ENCODE measurements at regions not wholly inside any gene's neighbourhood (a gene's known extent, or its start where the extent isn't known, plus 50 kb on each side); places are given as distances from the start of the nearest gene placed in this dataset.

- Histone ChIP-seq H3K9ac (ENCODE audit: extremely low read depth, insufficient read length, low read length) (no peak overlapping the region), H4K20me1 (ENCODE audit: control insufficient read depth, insufficient read depth, insufficient read length) (no peaks in the 10 kb centered on the region), H3K27me3 (ENCODE audit: insufficient read depth, low read length) (no peaks in the 10 kb centered on the region), H2AFZ (ENCODE audit: low read length) (no peak overlapping the region), H3K9me3 (ENCODE audit: control insufficient read depth, low read depth, low read length) (no peaks in the 10 kb centered on the region), H2BK15ac (ENCODE audit: low read depth, low read length) (no peak overlapping the region), H2BK20ac (ENCODE audit: low read depth, low read length, poor library complexity, severe bottlenecking) (no peak overlapping the region), H3K27ac (ENCODE audit: insufficient read length, low read depth, low read length) (no peak overlapping the region), H3K4me2 (ENCODE audit: insufficient read depth, insufficient read length, low read length) (no peak overlapping the region), H3K14ac (ENCODE audit: insufficient read depth, low read length) (no peak overlapping the region; the same call in 1 of the 2 replicates), H3K4me1 (ENCODE audit: insufficient read depth, low read length) (peaks cover 6% of the 10 kb centered on the region; the same call in 1 of the 2 replicates), H3K56ac (ENCODE audit: insufficient read length, low read depth, low read length) (no peak overlapping the region), H2BK12ac (ENCODE audit: insufficient read length, low read depth, low read length) (no peak overlapping the region), H3K23me2 (ENCODE audit: insufficient read length, low read depth, low read length, poor library complexity, severe bottlenecking) (no peaks in the 10 kb centered on the region), H2AK5ac (ENCODE audit: insufficient read length, low read length) (no peak overlapping the region), H3T11ph (ENCODE audit: low read length) (no peak overlapping the region), H4K8ac (replicated peaks; ENCODE audit: insufficient read length, low read depth, low read length) (no peak overlapping the region), H3K79me1 (ENCODE audit: insufficient read depth, low read depth, low read length, poor library complexity, severe bottlenecking) (no peaks in the 10 kb centered on the region), H3K18ac (ENCODE audit: insufficient read length, low read depth, low read length) (no peak overlapping the region), H2BK5ac (ENCODE audit: insufficient read length, low read length) (no peak overlapping the region), H3K23ac (ENCODE audit: insufficient read length, low read depth, low read length) (no peak overlapping the region), H3K79me2 (ENCODE audit: insufficient read depth, low read length) (no peaks in the 10 kb centered on the region), H4K5ac (ENCODE audit: insufficient read length, low read depth, low read length) (no peak overlapping the region), H4K91ac (ENCODE audit: insufficient read length, low read depth, low read length) (no peak overlapping the region), H2BK120ac (ENCODE audit: low read depth, low read length, poor library complexity, severe bottlenecking) (no peak overlapping the region), H3K4ac (ENCODE audit: low read depth, low read length) (no peak overlapping the region)
- no peak for DNase-seq
- Mint-ChIP-seq H3K4me1 (peaks cover 36 to 42% of the 10 kb centered on the region in 2 experiments), H3K9me3 (no peaks in the 10 kb centered on the region), H3K27me3 (ENCODE audit: low read depth) (peaks cover 46% of the 10 kb centered on the region), H3K27ac (no peak overlapping the region; a peak in 1 of 7 replicates), H3K4me3 (no peak overlapping the region), H3K36me3 (ENCODE audit: insufficient read depth in 1 of 3, low read depth in 3 of 3) (no peaks in the 10 kb centered on the region)
- no peak for TF ChIP-seq CTCF (conservative IDR thresholded peaks at IDR 0.05)
- no CpG with 5 or more reads among the region's 3 CpGs for WGBS (ENCODE audit: extremely low coverage, insufficient read length, low lambda C conversion rate)
Measured at GRCh38 chr5:10853154-10853553, 92.1 kb upstream of the DAP start.
